ENCODE measurements at regions not wholly inside any gene's neighbourhood (a gene's known extent, or its start where the extent isn't known, plus 50 kb on each side); places are given as distances from the start of the nearest gene placed in this dataset.

DNA sequence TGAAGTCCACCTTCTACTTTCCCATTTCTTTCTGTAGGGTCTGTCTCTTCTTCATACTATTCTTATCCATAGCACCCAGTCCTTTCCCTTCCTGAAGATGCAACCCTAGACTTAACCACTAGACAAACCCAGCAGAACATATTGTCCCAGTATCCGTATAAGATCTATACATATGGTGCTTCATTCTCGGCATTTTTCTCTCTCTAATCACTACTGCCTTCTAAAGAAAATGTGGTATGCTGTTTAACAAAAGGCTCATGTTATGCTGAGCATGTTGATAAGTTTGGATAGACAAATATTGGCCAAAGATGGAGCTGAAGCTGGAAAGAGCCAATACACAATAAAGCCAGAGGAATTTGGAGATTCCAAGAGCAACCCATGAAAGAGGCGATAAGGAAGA, 212.6 kb downstream of the MAFB start:
- DNase-seq (ENCODE audit: low read depth) = no peak
- TF ChIP-seq, protein P1, sequence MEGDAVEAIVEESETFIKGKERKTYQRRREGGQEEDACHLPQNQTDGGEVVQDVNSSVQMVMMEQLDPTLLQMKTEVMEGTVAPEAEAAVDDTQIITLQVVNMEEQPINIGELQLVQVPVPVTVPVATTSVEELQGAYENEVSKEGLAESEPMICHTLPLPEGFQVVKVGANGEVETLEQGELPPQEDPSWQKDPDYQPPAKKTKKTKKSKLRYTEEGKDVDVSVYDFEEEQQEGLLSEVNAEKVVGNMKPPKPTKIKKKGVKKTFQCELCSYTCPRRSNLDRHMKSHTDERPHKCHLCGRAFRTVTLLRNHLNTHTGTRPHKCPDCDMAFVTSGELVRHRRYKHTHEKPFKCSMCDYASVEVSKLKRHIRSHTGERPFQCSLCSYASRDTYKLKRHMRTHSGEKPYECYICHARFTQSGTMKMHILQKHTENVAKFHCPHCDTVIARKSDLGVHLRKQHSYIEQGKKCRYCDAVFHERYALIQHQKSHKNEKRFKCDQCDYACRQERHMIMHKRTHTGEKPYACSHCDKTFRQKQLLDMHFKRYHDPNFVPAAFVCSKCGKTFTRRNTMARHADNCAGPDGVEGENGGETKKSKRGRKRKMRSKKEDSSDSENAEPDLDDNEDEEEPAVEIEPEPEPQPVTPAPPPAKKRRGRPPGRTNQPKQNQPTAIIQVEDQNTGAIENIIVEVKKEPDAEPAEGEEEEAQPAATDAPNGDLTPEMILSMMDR (conservative IDR thresholded peaks at IDR 0.05; ENCODE audit: low read depth, low read length) = no peak
- H3K4me3 ChIP-seq (ENCODE audit: low read depth, low read length) = no peak overlapping the region

DNA sequence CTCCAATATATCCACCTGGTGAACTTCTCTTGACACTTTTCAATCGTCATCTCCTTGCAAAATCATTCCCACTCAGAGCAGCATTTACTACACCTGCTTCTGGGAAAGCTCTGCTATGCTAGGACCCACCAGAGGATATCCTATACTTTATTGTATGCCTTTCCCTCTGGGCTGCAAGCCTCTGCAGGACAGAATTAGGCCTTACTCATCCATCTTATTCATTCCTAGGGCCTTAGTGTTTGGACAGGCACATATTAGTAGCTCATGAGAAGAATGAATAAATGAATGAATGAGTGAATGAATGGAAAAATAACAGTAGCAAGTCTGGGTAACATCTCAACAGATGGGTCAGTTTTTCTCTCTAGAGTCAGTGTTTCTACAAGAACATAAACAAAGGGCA, 216.1 kb downstream of the MAFB start:
- TF ChIP-seq, protein P1 (conservative IDR thresholded peaks at IDR 0.05; ENCODE audit: low read depth, low read length) = no peak
- no peak overlapping the region for H3K4me3 ChIP-seq (ENCODE audit: low read depth, low read length)
- DNase-seq (ENCODE audit: low read depth) = no peak

DNA sequence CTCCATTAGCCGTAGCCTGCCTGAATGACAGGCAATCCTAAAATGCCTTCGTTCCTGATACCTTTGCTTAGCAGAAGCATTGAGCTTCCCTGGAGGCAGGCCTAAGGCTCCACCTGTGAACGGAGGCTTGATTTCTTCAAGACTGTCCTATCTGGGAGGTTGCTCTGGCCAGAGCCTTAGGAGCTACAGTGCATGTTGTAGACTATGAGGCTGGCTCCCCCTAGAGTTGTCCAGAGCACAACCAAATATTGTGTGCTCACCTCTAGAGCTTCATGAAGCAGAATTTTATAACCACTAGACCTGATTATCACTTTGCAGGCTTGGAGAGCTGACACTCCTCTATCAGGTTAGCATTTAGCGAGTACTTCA, 217.8 kb downstream of the MAFB start:
- no peak overlapping the region for H3K4me3 ChIP-seq (ENCODE audit: low read depth, low read length)
- DNase-seq (ENCODE audit: low read depth) = no peak
- TF ChIP-seq, protein P1 (conservative IDR thresholded peaks at IDR 0.05; ENCODE audit: low read depth, low read length) = no peak

DNA sequence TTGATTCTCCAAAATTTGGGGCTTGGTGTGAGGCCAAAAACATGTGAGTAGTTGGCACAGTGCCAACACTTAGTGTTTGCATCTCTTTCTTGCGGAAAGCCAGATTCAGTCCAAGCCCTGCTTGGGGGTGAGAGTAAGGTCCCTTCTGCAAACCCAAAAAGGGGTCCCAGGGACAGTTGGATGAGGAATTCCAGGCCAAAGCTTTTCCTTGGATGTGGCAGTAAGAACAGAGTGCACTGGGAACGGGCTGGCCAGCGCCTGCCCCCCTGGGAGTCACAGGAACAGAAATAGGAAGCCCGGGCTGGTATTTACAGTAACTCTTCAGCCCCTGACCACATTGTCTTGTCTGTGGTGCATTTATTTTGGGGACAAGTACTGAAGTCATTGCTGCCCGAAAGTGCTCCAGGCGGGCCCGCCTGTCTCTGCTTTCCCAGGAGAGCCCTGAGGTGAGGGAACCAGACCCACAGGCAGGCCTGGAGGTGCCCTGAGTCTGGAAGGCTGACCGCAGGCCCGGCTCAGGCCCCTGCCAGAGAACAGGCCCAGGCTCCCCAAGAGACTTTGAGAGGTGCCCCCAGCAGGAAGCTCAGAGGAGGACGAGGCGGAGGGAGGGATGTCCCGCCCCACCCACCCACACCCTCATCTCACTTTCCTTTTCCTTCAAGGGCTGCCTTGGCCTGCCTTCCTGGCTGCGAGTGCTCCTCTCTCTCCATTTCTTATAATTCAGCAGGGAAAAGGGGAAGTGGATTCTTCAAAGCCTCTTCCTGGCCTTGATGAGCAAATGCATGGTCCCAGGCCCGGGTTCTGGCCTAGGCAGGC, 218.4 kb downstream of the MAFB start:
- DNase-seq (ENCODE audit: low read depth) = no peak
- TF ChIP-seq, protein P1 (conservative IDR thresholded peaks at IDR 0.05; ENCODE audit: low read depth, low read length) = no peak
- H3K4me3 ChIP-seq (ENCODE audit: low read depth, low read length) = no peak overlapping the region

GRCh38 chr20:40468759-40469158, 220.3 kb downstream of the MAFB start:
- H3K4me3 ChIP-seq (ENCODE audit: low read depth, low read length) = no peak overlapping the region
- DNase-seq (ENCODE audit: low read depth) = no peak
- TF ChIP-seq, protein P1 (conservative IDR thresholded peaks at IDR 0.05; ENCODE audit: low read depth, low read length) = no peak

DNA sequence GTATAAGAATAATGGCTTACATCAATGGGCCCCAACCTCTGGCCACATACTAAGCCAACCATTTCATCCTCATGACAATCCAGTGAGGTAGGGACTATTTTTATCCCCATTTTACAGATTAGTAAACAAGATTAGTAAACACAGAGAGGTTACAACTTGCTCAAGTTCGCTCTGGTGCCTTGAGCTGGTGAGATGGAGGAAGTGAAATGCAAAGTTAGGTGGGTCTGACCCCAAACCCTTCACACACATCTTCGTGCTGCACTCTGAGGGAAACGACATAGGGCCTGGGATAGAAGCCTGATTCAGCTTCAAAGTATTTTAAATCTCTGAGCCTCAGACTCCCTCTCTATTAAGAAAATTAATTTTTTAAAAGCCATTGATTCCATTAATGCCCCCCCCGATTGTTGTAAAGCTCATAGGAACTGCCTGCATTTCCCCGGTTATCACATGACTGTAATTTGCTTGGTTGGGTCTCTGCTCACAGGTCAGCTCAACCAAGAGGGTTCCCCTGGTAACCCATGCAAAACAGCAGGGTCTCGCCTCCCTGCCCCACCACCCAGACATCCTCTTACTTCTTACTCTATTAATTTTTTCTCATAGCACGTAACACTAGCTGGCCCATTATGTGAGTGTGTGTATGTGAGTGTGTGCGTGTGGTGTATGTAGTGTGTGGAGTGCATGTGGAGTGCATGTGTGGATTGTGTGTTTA, 221.2 kb downstream of the MAFB start:
- no peak overlapping the region for H3K4me3 ChIP-seq (ENCODE audit: low read depth, low read length)
- no peak for DNase-seq (ENCODE audit: low read depth)
- TF ChIP-seq, protein P1 (conservative IDR thresholded peaks at IDR 0.05; ENCODE audit: low read depth, low read length) = no peak

Data from epithelial cell of proximal tubule (primary cell).